ENCODE measurements at regions not wholly inside any gene's neighbourhood (a gene's known extent, or its start where the extent isn't known, plus 50 kb on each side); places are given as distances from the start of the nearest gene placed in this dataset.

GRCh38 chr1:219808790-219809189 is 119.6 kb downstream of the SLC30A10 start:
- H4K20me1 ChIP-seq (ENCODE audit: insufficient read depth, low read length) = no peaks in the 10 kb centered on the region

More at GRCh38 chr1:219808790-219809189, 119.6 kb downstream of the SLC30A10 start:
- Histone ChIP-seq H3K27me3 (ENCODE audit: control insufficient read depth in 1 of 2, insufficient read depth in 2 of 2, low read length in 2 of 2) (no peaks in the 10 kb centered on the region), H3K4me2 (ENCODE audit: low read depth, low read length) (no peak overlapping the region), H3K9me3 (ENCODE audit: low read length) (no peaks in the 10 kb centered on the region), H3K4me3 (replicated peaks in 1 of 3; ENCODE audit: insufficient read depth in 1 of 3, low read depth in 2 of 3, low read length in 3 of 3) (no peak overlapping the region), H3K79me2 (ENCODE audit: insufficient read depth, low read length) (no peaks in the 10 kb centered on the region), H2AFZ (ENCODE audit: low read length) (no peak overlapping the region), H3K36me3 (replicated peaks in 1 of 2; ENCODE audit: control insufficient read depth in 1 of 2, insufficient read depth in 2 of 2, low read length in 2 of 2) (no peaks in the 10 kb centered on the region), H3K4me1 (ENCODE audit: insufficient read depth, low read length) (peaks cover 5% of the 10 kb centered on the region; the same call in 1 of the 2 replicates), H3K9ac (ENCODE audit: insufficient read depth, low read depth, low read length) (no peak overlapping the region), H3K27ac (ENCODE audit: extremely low read length, insufficient read depth, low read length) (no peak overlapping the region)
- TF ChIP-seq JUNB (CRISPR knock-in tag; IDR thresholded peaks at IDR 0.05; ENCODE audit: borderline replicate concordance) (no peak), ARID5B (CRISPR knock-in tag; IDR thresholded peaks at IDR 0.05) (no peak), ZNF552 (CRISPR knock-in tag; IDR thresholded peaks at IDR 0.05; ENCODE audit: borderline replicate concordance) (no peak), ZNF17 (CRISPR knock-in tag; IDR thresholded peaks at IDR 0.05) (no peak), TRIM24 (CRISPR knock-in tag; IDR thresholded peaks at IDR 0.05) (no peak)
- DNase-seq (ENCODE audit: low spot score) = no peak
- in situ Hi-C loops (cut with HindIII; ENCODE audit: extremely low pct_ligation_motif_present, low pct_unique_long_range_greater_than_20kb) = no loop called here
- BruUV-seq (replicated peaks) = no TSS peak
- 4% methylated on average over 7 of the region's 7 CpGs for WGBS (ENCODE audit: low lambda C conversion rate)
- POLR2A ChIA-PET = no interaction called here
- FAIRE-seq = no peak
- intact Hi-C loops (cut with micrococcal nuclease; ENCODE audit: unreplicated experiment) = no loop called here
- CTCF ChIA-PET (ENCODE audit: low intra/inter-chr PET ratio, low total read pairs) = no interaction called here
- ATAC-seq = no peak

Measured in HepG2 (cell line).